Stimulated activated CD4-positive, alpha-beta T cell treated with anti-CD3 and anti-CD28 coated beads, Interleukin-4, amount 100 ng/mL, for 24 hours (primary cell): ENCODE measurements at regions not wholly inside any gene's neighbourhood (a gene's known extent, or its start where the extent isn't known, plus 50 kb on each side); places are given as distances from the start of the nearest gene placed in this dataset.
A peak's percentile ranks its signal among the peaks of the same experiment; 100 is the strongest.
"Not testable (repeated sequence)": the region's sequence is repeated elsewhere in the genome, so short reads cannot be mapped to it uniquely, and the experiment has no call there.

Source experiments
- DNase-seq: peaks from one replicate; pipeline ENCODE4 v3.0.0-alpha.2; 2020

DNA sequence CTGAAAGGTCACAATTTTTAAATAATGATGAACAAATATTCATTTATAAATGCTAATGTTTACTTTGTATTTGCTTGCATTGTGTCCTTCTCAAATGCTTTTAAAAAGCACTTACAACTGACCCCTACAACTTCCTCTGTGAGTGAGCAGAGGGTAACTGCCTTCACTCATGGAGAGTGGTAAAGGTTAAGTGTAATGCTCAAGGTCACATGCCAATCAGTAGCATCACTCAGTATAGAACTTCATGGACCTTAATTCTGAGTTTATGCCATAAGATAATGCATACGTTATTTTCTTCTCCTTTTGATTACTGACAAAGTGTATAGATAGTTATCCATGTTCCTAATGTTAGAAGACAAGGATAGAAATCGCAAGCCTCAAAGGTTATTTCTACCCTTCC is 91.8 kb upstream of the SERTAD2 start:
- no peak for DNase-seq

DNA sequence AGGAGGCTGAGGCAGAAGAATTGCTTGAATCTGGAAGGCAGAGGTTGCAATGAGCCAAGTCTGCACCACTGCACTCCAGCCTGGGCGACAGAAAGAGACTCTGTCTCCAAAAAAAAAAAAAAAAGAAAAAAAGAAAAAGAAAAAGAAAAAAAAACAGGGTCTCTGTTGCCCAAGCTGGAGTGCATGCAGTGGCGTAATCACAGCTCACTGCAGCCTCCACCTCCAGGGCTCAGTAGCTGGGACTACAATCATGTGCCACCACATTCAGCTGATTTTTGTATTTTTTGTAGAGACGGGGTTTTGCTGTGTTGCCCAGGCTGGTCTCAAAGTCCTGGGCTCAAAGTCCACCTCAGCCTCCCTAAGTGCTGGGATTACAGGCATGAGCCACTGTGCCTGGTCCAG is 94.0 kb upstream of the SERTAD2 start:
- not testable (repeated sequence) for DNase-seq

DNA sequence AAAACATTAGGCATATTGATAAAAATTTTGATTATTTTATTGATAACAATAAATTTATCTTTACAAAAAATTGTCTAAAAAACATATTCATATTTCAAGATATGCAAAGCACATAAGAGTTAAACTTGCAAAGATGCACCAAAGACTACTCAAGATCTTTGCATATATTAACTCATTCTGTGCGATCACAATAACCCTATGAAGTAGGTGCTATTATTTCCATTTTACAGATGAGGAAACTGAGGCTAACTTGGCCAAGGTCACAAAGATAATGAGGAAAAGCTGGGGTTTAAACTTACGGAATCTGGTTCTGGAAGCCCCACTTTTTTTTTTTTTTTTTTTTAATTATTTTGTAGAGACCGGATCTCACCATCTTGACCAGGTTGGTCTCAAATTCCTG is 94.4 kb upstream of the SERTAD2 start:
- DNase-seq, result no peak

DNA sequence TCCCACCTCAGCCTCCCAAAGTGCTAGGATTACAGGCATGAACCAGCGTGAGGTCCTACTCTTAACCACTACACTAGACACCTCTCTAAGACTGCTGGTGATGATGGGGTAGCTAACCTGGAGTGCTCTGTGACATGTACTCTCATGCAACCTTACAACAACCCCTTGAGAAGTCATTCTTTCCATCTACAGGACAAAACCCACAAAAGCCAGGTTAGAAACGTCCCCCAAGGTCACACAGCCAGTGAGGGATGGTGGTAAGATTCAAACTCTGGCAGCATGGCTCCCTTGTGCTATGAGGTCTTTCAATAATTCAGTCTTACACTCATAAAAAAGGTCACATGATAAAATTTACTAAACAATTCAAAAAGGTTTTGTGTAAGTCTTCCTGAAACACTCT is 94.8 kb upstream of the SERTAD2 start:
- no peak for DNase-seq

DNA sequence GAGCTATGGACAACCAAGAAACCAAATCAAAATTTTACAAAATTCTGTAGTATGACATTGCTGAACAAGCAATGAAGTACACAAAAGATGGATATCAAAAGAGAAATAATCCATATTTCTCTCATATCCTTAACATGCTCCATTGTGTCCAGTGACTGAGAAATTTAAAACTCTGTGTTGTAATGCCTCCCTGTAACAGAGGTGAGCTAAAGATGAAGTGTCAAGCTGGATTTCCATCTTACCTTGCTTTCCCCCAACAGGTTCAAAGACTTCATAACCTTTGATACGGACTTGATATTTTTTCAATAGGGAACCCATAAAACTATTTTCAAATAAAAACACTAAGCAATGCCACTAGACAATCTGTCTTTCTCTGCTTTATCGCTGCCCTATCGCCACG is 95.7 kb upstream of the SERTAD2 start:
- no peak for DNase-seq

DNA sequence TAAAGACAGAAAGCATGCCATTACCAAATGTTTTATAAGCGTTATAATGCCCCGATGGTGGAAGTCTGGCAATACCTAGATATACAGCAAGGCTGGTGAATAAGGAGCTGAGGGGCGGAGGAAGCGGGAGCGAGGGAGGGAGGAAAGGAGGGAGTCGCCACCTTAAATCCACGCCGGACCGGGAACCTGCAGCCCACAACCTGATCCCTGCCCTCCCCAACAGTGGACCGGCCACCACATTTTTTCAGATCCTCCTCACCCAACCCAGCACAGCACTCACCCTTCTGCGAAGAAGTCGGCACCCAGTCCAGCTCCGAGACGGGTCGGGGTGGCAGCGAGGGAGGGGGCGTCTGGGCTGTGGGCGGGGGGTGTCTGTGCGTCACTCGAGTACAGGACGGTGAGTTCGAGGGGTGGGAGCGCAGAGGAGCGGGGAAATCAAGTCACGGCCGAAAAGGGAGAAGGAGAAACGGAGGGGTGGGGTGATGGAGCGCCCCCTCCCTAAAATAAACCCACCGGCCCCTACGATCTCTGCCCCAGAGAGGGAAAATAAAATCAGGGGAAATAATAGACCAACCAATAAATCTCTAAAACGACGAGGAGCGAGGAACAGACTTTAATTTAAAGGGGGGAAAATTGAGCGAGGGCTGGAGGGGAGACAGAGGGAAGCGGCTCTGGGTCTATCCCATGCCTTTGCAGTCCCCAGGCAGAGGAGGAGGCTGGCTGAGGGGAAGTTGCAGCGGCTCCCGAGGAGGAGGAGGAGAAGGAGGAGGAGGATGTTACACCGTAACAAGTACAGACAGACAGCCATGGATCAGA is 96.5 kb upstream of the SERTAD2 start:
- peak; percentile 39 for DNase-seq

DNA sequence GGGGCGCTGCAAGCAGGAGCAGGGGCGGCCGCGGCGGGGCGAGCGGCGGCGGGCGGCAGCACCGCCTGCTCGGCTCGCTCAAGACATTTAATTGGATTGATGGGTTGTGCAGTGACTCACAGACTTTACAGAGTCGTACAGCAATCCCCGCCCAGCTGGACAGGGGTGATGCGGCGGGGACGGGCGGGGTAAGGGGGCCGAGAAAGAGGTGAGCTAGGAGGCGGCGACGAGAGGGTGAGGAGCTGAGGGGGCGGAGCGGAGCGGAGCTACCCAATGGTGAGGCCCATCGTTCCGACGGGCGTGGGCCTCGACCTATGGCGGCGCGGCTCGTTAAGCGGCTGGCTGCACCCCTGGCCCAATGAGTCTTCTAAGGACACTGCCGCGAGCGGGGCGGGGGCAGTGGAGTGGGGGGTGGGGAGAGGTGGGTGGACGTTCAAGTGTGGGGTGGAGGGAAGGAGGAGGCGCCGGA is 97.1 kb upstream of the SERTAD2 start:
- peak; percentile 98 for DNase-seq

DNA sequence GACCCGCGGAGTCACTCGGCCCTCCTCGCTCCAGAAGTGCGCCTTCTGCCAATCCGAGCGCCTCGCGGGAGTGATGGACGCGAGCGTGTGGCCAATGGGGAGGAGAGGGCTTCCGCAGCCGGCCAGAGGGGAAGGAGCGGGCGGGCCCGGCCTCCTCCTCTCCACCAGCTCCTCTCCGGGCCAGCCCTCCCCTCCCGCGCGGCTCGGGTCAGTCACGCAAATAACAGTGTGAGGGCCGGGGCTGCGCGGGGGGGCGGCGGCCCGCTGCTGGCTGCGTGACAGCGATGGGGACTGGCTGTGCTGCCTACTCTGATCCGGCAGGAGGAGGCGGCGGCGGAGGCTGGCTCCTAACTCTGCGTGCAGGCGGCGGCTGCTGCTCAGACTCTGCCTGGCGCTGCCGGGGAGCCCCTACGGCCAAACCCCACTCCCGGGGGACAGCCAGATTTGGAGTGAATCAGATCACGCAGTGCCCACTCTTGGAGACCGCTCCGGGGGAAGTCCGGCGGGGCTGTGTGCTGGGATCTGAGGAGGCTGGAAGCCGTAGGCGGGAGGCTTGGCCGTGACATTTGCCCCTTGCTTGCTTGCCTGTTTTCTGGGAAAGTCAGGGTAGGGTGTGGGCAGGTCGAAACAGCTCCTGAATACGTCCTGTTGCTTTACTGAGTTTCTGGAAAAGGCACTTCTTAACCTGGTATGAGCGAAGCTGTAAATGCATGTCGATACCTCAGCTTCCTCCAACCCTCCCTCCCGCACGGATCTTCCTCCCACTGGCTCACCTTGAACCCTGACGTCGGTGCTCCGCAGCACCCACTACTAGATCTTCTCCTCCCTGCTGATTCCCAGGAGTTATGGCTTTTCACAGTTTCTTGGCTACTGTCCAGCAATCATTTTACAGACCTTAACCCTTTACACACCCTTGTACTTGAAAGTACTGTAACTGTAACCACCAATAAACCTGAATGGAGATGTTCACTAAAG is 97.9 kb upstream of the SERTAD2 start:
- DNase-seq, result no peak

DNA sequence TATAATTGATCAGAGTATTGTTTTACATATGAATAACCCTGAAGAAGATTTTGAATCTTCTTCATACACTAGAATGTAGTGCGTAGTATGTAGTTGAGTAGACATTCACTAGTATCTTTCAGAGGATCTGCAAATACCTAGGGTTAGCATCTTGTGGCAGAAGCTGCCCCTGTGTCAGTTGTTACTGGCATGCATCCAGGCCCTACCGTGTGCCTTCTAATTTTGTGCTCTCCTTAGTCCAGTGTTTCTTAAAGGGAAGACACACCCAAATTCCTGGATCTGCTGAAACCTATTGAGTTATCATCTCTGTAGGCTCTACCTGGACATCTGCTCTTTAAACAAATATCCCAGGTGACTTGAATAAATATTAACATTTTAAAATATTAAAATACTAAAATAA is 99.7 kb upstream of the SERTAD2 start:
- DNase-seq, result no peak

DNA sequence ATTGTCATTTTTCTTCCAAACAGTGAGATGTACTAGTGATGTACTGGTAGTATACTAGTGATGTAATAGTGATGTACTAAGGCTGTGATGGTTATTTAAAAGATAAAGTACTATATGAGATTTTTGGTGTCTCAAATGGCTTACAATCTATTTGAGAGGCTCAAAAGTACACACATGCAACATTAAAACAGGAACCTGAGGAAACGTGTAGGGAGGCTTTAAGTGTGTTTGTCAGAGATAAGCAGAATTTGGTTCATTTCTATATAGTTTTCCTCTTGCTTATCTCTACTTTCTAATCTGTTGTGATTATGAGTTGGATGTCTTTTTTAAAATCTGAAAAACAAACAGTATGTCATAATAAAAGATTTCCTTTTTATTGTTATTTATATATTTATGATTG is 100.9 kb upstream of the SERTAD2 start:
- no peak for DNase-seq

DNA sequence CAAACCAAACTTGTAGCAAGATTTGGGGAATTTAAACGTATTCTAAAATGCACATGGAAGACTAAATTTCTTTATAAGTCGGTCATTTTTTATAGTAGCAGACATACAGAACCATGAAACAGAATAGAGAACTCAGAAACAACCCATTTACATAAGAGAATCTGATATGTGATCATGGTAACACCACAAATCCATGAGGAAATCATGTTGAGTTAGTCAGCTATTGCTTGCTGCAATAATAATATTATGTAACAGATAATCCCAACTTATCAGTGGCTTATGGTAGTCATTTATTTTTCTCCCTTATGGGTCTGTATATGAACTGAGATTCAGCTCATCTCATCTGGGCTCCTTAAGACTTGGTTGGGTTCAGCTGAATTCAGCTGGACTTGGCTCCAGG is 103.4 kb upstream of the SERTAD2 start:
- DNase-seq, result no peak

DNA sequence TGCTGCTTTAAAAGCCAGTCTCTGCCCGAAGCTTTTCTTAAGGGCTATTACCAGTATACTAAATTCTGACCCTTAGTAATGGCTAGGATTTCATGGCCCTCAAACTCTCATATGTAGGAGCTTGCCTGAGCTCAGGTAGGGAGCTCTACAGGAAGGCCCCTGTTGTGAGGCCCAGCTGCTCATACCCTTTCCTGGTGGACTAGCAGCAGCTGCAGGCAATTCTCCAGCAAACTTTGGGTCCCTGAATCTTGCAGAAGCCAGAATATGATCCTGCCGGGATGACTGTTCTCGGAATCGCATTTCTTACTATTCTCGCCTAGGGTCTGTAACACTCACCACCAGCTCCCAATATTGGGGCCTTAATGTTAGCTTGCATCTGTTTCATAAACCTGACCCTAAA is 106.4 kb upstream of the SERTAD2 start:
- DNase-seq, result no peak

DNA sequence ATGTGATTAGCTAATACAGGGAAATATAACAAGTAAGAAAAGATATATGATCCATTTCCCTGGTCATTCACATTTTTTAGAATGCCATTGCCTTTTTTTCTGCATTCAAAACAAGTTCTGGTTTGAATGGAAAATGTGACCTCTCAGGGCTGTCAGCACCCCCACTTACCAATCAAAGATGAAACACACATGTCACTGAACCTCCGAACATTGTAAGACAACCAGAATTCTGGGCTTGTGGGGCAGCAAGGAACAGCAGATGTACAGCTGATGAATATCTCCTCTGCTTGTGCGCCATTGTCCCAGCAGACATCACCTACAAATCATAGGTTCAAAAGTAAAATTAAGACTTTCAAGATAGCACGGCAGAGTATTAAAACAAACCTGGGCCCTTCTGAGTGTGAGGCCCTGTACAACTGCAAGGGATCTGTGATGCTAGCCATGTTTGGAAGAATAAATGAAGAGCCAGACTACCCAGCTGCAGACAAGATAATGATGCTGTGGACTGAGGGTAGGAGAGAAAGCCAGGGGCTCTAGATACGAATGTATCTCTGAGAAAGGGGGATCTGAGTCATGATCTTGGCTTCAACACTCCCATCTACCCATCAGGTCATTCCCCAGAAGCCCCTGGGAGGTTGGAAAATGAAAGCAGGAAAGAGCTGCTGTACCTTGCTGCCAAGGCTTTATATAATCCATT is 108.7 kb upstream of the SERTAD2 start:
- DNase-seq, result no peak

DNA sequence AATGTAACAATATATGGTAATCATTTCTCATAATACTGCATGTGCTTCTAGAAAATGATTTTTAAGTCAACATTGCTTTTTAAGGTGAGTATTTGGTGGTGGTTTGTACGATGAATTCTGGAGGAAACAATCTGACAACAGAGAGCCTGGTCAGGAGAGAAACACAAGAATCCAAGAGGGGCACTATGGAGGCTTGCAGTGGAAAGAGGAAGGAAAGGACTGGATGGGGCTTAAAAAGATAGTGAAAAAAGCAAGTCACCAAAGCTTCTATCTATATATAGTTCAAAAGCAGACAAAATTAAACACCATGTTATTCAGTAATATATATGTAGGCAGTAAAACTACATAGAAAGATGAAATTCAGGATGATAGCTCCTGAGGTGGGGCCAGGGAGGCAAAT is 109.4 kb upstream of the SERTAD2 start:
- no peak for DNase-seq

DNA sequence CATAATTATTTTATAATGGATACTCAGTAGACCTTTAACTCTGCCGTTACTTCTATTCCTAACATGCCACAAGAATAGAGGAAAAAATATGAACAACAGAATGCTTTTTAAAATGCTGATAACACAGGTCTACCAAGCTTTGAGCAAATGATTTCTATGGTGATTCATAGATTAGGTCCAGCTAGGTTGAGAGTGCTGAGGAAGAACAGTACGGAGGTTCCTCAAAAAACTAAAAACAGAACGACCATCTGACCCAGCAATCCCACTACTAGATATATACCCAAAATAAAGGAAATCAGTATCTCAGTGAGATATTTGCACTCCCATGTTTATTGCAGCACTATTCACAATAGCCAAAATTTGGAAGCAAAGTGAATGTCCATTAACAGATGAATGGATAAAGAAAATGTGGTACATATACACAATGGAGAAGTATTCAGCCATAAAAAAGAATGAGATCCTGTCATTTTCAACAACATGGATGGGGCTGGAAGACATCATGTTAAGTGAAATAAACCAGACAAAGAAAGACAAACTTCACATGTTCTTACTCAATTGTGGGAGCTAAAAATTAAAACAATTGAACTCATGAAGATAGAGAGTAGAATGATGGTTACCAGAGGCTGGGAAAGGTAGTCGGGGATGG is 111.6 kb upstream of the SERTAD2 start:
- no peak for DNase-seq

DNA sequence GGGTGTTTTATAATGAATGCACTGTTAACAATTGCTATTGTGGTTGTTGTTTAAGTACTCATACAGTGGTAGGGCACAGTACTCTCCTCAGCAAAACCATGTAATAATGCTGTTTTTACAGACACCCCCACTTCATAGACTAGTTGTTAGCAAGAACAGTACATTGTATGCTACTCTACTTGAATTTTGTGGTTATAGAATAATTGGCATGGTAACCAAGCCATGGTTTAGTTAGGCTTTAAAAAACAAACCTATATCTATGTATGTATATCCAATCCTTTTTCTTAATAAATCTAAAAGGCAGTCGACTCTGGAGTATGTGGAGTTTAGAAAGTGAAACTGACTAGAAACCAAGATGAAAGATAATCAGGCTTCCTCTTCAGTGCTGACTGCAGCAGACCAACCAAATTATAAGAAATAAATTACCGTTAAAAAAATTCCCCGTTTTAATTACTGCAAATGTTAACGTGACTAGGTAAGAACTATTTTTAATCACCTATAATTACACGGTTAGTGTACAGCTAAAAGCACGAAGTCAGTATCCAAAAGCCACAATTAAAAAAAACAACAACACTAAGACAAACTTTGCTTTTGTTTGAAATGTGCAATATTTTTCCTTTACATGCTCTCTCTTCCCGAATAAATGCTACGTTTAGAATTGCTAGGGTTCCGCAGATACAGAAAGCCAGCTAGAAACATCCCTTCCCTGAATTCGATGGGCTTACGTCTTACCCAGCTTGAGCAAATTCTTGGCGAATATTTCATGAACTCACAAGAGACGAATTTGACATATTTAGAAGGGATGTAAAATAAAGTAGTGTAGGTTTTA is 113.3 kb upstream of the SERTAD2 start:
- DNase-seq, result no peak

DNA sequence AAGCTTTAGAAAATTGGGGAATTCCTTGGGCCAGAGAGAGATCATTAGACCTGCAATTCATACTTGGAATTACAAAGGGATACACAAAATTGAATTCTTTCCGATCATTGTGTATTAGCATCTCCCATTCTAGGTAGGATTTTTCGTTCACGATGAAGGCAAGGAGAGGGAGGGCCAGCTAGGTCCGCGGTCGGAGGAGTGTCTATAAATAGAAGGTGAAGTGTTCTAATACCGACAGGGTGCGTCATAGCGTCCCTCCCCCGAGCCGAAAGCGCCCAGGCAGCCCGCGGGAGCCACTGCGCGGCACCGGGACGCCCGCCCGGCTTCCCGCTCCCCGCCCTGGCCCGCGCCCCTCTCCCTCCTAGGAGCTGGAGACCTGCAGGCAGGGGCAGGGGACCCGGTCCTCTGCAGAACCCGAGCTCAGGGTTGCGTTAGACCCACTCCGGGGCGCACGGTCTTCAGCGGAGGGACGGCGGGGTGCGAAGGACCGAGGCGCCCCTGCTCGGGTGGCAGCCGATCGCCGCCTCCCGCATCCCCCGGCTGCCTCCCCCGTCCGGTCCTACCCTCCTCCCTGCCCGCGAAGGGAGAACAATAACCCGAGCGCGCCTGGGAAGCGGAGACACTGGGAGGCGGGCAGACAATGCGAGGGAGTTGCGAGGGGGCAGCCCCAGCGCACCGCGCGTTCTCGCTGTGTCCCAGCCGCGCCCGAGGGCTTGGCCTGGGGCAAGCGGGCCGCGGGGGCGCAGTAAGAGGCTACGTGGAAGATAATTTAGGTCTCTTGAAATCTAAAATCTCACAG is 114.2 kb upstream of the SERTAD2 start:
- DNase-seq, result peak; percentile 77

DNA sequence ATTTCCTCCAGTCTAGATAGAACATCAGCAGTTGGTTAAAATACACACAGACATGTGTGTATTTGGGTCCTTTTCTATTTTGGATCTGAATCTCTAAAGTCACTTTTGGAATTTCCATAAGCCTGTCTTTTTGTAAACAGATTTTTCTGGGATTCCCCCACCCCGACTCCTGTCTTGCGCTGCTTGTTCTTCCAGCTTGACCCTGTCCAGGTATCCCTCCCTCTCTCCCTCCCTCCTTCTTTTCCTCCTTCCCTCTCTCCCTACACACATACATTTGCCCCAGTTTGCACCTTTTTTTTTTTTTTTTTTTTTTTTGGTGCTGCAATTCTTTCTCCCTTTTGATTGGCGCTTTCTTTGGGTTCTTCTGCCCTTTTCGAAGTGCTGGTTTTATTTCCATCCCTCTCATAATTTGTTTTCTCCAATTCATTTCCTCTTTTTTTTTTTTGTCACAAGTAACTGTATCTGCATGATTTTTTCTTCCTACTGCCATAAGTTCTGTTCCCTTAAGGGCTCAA is 114.8 kb upstream of the SERTAD2 start:
- DNase-seq, result no peak

DNA sequence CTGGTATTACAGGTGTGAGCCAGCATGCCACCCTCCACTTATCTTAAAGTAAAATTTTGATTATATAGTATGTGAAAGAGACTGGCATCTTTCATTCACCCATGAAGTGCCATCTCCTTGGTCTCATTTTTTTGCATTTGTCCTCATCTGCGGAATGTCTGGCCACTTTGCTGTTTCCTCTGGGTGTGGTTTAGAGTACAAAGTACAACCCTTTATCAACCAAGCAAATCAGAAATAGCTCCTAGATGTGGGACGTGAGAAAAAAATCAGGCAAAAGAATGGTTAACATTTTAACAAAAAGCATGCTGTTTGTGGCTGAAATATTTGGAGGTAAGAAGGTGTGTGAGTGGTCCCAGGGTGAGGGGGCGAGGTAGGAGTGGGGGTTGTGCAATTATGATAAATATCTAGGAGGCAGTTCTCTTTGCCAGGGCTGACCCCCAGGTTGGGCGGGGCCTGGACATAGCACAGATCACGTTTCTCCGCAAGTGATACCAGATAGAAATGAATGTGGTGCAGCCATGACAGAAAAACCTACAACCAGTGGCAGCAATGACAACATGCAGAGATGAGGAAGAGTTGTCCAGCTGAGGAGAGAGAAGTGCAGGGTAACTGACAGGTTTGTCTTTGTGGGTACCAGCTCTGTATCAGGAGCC is 115.8 kb upstream of the SERTAD2 start:
- no peak for DNase-seq

DNA sequence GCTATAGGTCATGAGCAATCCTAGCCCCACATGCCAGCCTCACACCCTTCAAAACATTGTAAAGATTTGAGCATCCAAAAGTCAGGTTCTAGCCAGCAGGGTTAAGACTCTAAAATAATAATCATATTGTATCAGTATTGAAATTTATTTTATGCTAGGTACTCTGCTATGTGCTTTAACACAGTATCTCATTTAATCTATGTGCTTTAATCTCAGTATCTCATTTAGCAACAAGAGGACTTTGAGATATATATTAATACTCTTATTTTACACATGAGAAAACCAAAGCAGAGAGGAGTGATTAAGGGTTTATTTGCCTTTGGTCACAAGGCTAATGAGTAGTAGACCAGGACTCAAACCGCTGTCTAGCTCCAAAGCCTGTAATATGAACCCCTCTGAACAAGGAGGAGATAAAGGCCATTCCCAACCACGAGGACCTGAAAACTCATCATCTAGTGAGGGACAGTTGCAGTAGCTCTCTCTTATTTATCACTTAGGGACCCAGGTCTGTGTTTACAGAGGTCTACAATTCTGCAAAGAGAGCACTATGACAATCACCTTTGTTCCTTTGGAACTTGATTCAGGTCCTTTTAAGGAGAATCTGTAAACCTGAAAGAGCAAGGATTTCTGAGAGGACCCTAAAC is 116.5 kb upstream of the SERTAD2 start:
- DNase-seq, result no peak
